IMR-90 (cell line): ENCODE measurements at regions not wholly inside any gene's neighbourhood (a gene's known extent, or its start where the extent isn't known, plus 50 kb on each side); places are given as distances from the start of the nearest gene placed in this dataset.

Experiments used
- ATAC-seq: fragments of 200-7000 bp; cut with Tn5 transposase; 2 replicates; pipeline ENCODE4 v1.9.1; 2020; ENCODE audit warnings: low read depth, mild to moderate bottlenecking, moderate library complexity
- BruUV-seq: library from RNA; stranded (reverse); fragments of 400-500 nt; replicated peaks from 2 replicates; lab custom pipeline; 2021; lab: Mats Ljungman, UMichigan
- CTCF ChIA-PET: fragments of 300-600 bp; formaldehyde crosslinking; extraction: SDS; loops from one replicate; lab custom pipeline; 2021; ENCODE audit warnings: antibody characterized with exemption; lab: Yijun Ruan, JAX
- POLR2A ChIA-PET: fragments of 300-600 bp; sonication (Branson Sonifier 250); formaldehyde crosslinking; loops from one replicate; lab custom pipeline; 2022; ENCODE audit warnings: antibody characterized with exemption; ENCODE audit not compliant: unreplicated experiment; lab: Charles Lee
- DNase-seq: peaks from one replicate; pipeline ENCODE4 v3.0.0; 2013
- H2AFZ ChIP-seq: replicated peaks from 2 replicates; pipeline ENCODE3; 2013; ENCODE audit warnings: low read length, mild to moderate bottlenecking; ENCODE audit not compliant: poor library complexity
- H2AK5ac ChIP-seq: 2 replicates; pipeline ENCODE4 v1.6.1; 2013; ENCODE audit warnings: low read depth, low read length, inconsistent platforms
- H2AK9ac ChIP-seq: replicated peaks from 2 replicates; pipeline ENCODE3; 2013; ENCODE audit warnings: mild to moderate bottlenecking, low read depth, low read length, moderate library complexity; ENCODE audit not compliant: poor library complexity
- H2BK120ac ChIP-seq: 2 replicates; pipeline ENCODE4 v1.6.1; 2013; ENCODE audit warnings: low read depth, low read length, inconsistent platforms
- H2BK15ac ChIP-seq: 3 replicates; pipeline ENCODE4 v1.6.1; 2013; ENCODE audit warnings: low read depth, low read length, inconsistent platforms
- H2BK20ac ChIP-seq: 2 replicates; pipeline ENCODE4 v1.6.1; 2013; ENCODE audit warnings: low read depth, mild to moderate bottlenecking, inconsistent platforms, low read length, moderate library complexity
- H2BK5ac ChIP-seq: 2 replicates; pipeline ENCODE4 v1.6.1; 2013; ENCODE audit warnings: mild to moderate bottlenecking, low read depth, low read length, inconsistent platforms; ENCODE audit not compliant: poor library complexity, severe bottlenecking
- H3K14ac ChIP-seq: replicated peaks from 2 replicates; pipeline ENCODE4 v1.6.1; 2013; ENCODE audit warnings: low read depth, low read length, inconsistent platforms
- H3K18ac ChIP-seq: 2 replicates; pipeline ENCODE4 v1.6.1; 2013; ENCODE audit warnings: low read depth, low read length, control low read depth
- H3K23ac ChIP-seq: 2 replicates; pipeline ENCODE4 v1.6.1; 2013; ENCODE audit warnings: low read depth, low read length, inconsistent platforms
- H3K27ac ChIP-seq: 2 replicates; pipeline ENCODE4 v1.5.1; 2013; ENCODE audit warnings: mild to moderate bottlenecking, control low read depth, low read length; ENCODE audit not compliant: insufficient read depth
- H3K27me3 ChIP-seq: 2 replicates; pipeline ENCODE4 v1.6.1; 2013; ENCODE audit warnings: low read length; ENCODE audit not compliant: control insufficient read depth, insufficient read depth
- H3K36me3 ChIP-seq: 2 replicates; pipeline ENCODE4 v1.6.1; 2013; ENCODE audit warnings: low read length, mixed read lengths; ENCODE audit not compliant: control insufficient read depth, insufficient read depth
- H3K4ac ChIP-seq: 2 replicates; pipeline ENCODE4 v1.6.1; 2013; ENCODE audit warnings: low read depth, low read length, inconsistent platforms
- H3K4me1 ChIP-seq: 2 replicates; pipeline ENCODE4 v1.6.1; 2013; ENCODE audit warnings: low read length, mixed read lengths; ENCODE audit not compliant: control insufficient read depth, insufficient read depth
- H3K4me2 ChIP-seq: 2 replicates; pipeline ENCODE4 v1.6.1; 2013; ENCODE audit warnings: low read depth, mild to moderate bottlenecking, control low read depth, low read length, moderate library complexity
- H3K4me3 ChIP-seq: 2 replicates; pipeline ENCODE4 v1.5.1; 2013; ENCODE audit warnings: low read depth, mild to moderate bottlenecking, control low read depth, low read length, moderate library complexity; ENCODE audit not compliant: insufficient read depth
- H3K56ac ChIP-seq: 2 replicates; pipeline ENCODE4 v1.6.1; 2013; ENCODE audit warnings: low read length, inconsistent platforms; ENCODE audit not compliant: insufficient read depth; ENCODE audit errors: extremely low read depth
- H3K79me1 ChIP-seq, 2 experiments: 2 replicates each; pipeline ENCODE4 v1.6.1; 2013; ENCODE audit warnings: low read length in 2 of 2, inconsistent platforms in 1 of 2, low read depth in 1 of 2
- H3K9ac ChIP-seq: 2 replicates; pipeline ENCODE4 v1.6.1; 2013; ENCODE audit warnings: low read depth, low read length, control low read depth
- H3K9me1 ChIP-seq: 2 replicates; pipeline ENCODE4 v1.6.1; 2013; ENCODE audit warnings: low read length, inconsistent platforms; ENCODE audit not compliant: insufficient read depth
- H3K9me3 ChIP-seq: 2 replicates; pipeline ENCODE4 v1.6.1; 2013; ENCODE audit warnings: low read length; ENCODE audit not compliant: control insufficient read depth, insufficient read depth
- H4K20me1 ChIP-seq: 2 replicates; pipeline ENCODE4 v1.6.1; 2013; ENCODE audit warnings: low read length, inconsistent platforms; ENCODE audit not compliant: insufficient read depth
- H4K5ac ChIP-seq: 2 replicates; pipeline ENCODE4 v1.6.1; 2013; ENCODE audit warnings: mild to moderate bottlenecking, low read depth, low read length, control low read depth
- H4K8ac ChIP-seq, 2 experiments: 2 replicates each; pipeline ENCODE4 v1.6.1; 2013; ENCODE audit warnings: low read depth in 2 of 2, low read length in 2 of 2, control low read depth in 1 of 2, inconsistent platforms in 1 of 2
- H4K91ac ChIP-seq: 2 replicates; pipeline ENCODE4 v1.6.1; 2013; ENCODE audit warnings: low read depth, low read length, inconsistent platforms; ENCODE audit not compliant: insufficient read depth
- BHLHE40 ChIP-seq: fragments of 150-350 bp; IDR thresholded peaks from 2 replicates; pipeline ENCODE4 v1.6.1; 2016; ENCODE audit warnings: mild to moderate bottlenecking, low read depth, low read length
- CHD1 ChIP-seq: IDR thresholded peaks from 2 replicates; pipeline ENCODE4 v1.6.1; 2012; ENCODE audit warnings: low read depth, low read length, improper control_type of control experiment
- NFE2L2 ChIP-seq: fragments of 150-350 bp; IDR thresholded peaks from 2 replicates; pipeline ENCODE4 v1.6.1; 2016; ENCODE audit warnings: low read depth, mild to moderate bottlenecking, low read length
- RCOR1 ChIP-seq: IDR thresholded peaks from 2 replicates; pipeline ENCODE4 v1.6.1; 2012; ENCODE audit warnings: mild to moderate bottlenecking, low read length, improper control_type of control experiment; ENCODE audit not compliant: insufficient replicate concordance
- dilution Hi-C: fragments of 300-500 bp; cut with HindIII; formaldehyde crosslinking; loops from one replicate; pipeline ENCODE4 v1.14.3; 2018; ENCODE audit warnings: low sequenced_read_pairs; ENCODE audit not compliant: unreplicated experiment
- in situ Hi-C: fragments of 300-500 bp; cut with MboI; formaldehyde crosslinking; loops from 3 replicates; pipeline ENCODE4 v1.14.3; 2019; ENCODE audit warnings: low sequenced_read_pairs, inconsistent platforms, mixed read lengths
- intact Hi-C: fragments of 100-400 bp; cut with micrococcal nuclease; formaldehyde crosslinking; loops from 2 replicates; pipeline ENCODE4 v1.10.0; 2022

GRCh38 chr7:86991771-86992191, 67.7 kb downstream of the ELAPOR2 start:
- Histone ChIP-seq H4K5ac (no peak overlapping the region), H3K23ac (no peak overlapping the region), H2AFZ (no peak overlapping the region), H3K56ac (no peak overlapping the region), H2BK15ac (no peak overlapping the region), H2AK9ac (no peak overlapping the region), H4K8ac (no peak overlapping the region), H3K4me3 (no peak overlapping the region), H4K20me1 (no peaks in the 10 kb centered on the region), H3K9me1 (no peaks in the 10 kb centered on the region), H3K4ac (no peak overlapping the region), H3K9ac (no peak overlapping the region), H3K4me2 (no peak overlapping the region), H2BK20ac (no peak overlapping the region), H3K9me3 (no peaks in the 10 kb centered on the region), H3K27me3 (no peaks in the 10 kb centered on the region), H3K4me1 (no peaks in the 10 kb centered on the region), H3K18ac (no peak overlapping the region), H2BK5ac (no peak overlapping the region), H3K14ac (no peak overlapping the region), H3K36me3 (no peaks in the 10 kb centered on the region), H3K27ac (no peak overlapping the region), H4K91ac (no peak overlapping the region), H2BK120ac (no peak overlapping the region), H2AK5ac (no peak overlapping the region), H3K79me1 (no peaks in the 10 kb centered on the region)
- intact Hi-C loops, result no loop called here
- DNase-seq (no peak), ATAC-seq (no peak)
- BruUV-seq, result no TSS peak
- CTCF ChIA-PET, result no interaction called here
- dilution Hi-C loops, result no loop called here
- in situ Hi-C loops, result no loop called here
- POLR2A ChIA-PET, result no interaction called here
- TF ChIP-seq BHLHE40 (no peak), NFE2L2 (no peak), RCOR1 (no peak), CHD1 (no peak)
